Mucosa of gallbladder (tissue), 1 donor: ENCODE measurements at regions not wholly inside any gene's neighbourhood (a gene's known extent, or its start where the extent isn't known, plus 50 kb on each side); places are given as distances from the start of the nearest gene placed in this dataset.
"Not testable (repeated sequence)": the region's sequence is repeated elsewhere in the genome, so short reads cannot be mapped to it uniquely, and the experiment has no call there.

ENCODE experiments used
- DNase-seq: peaks from one replicate; pipeline ENCODE4 v3.0.0-alpha.2; 2020; ENCODE audit warnings: low spot score
- donor health status: DM: no; HTN: no; CAD: no.

GRCh38 chr3:153440311-153440710 is 278.3 kb downstream of the RAP2B start:
- DNase-seq, result no peak

GRCh38 chr3:153442386-153442785 is 280.4 kb downstream of the RAP2B start:
- no peak for DNase-seq

GRCh38 chr3:153442799-153443487 is 280.9 kb downstream of the RAP2B start:
- DNase-seq, result no peak

GRCh38 chr3:153443961-153444360 is 281.9 kb downstream of the RAP2B start:
- DNase-seq, result no peak

- DNase-seq, result no peak
These were observed 283.8 kb downstream of the RAP2B start for GRCh38 chr3:153445817-153446216.

- no peak for DNase-seq
These were observed 286.3 kb downstream of the RAP2B start for GRCh38 chr3:153448151-153448829.

GRCh38 chr3:153456833-153457545 is 295.0 kb downstream of the RAP2B start:
- DNase-seq, result no peak

GRCh38 chr3:153458881-153459280 is 296.9 kb downstream of the RAP2B start:
- no peak for DNase-seq

- DNase-seq, result no peak
These were observed 300.5 kb downstream of the RAP2B start for GRCh38 chr3:153462545-153462944.

- DNase-seq, result no peak
These were observed 301.9 kb downstream of the RAP2B start for GRCh38 chr3:153463895-153464294.

- no peak for DNase-seq
These were observed 307.1 kb downstream of the RAP2B start for GRCh38 chr3:153469162-153469561.

- no peak for DNase-seq
These were observed 322.8 kb downstream of the RAP2B start for GRCh38 chr3:153484842-153485241.

GRCh38 chr3:153495422-153495821 is 333.4 kb downstream of the RAP2B start:
- no peak for DNase-seq

- no peak for DNase-seq
These were observed 340.7 kb downstream of the RAP2B start for GRCh38 chr3:153502682-153503081.

- DNase-seq, result no peak
These were observed 341.8 kb downstream of the RAP2B start for GRCh38 chr3:153503873-153504272.

- not testable (repeated sequence) for DNase-seq
These were observed 344.2 kb downstream of the RAP2B start for GRCh38 chr3:153506205-153506604.

GRCh38 chr3:153506686-153507085 is 344.7 kb downstream of the RAP2B start:
- not testable (repeated sequence) for DNase-seq

- DNase-seq, result no peak
These were observed 351.2 kb downstream of the RAP2B start for GRCh38 chr3:153513236-153513635.

GRCh38 chr3:153528473-153528872 is 366.4 kb downstream of the RAP2B start:
- no peak for DNase-seq

- DNase-seq, result no peak
These were observed 377.2 kb downstream of the RAP2B start for GRCh38 chr3:153539263-153539662.

- no peak for DNase-seq
These were observed 383.4 kb downstream of the RAP2B start for GRCh38 chr3:153545471-153545870.

- DNase-seq, result no peak
These were observed 385.9 kb downstream of the RAP2B start for GRCh38 chr3:153547970-153548369.

- not testable (repeated sequence) for DNase-seq
These were observed 387.7 kb downstream of the RAP2B start for GRCh38 chr3:153549686-153550085.
